ENCODE measurements at regions not wholly inside any gene's neighbourhood (a gene's known extent, or its start where the extent isn't known, plus 50 kb on each side); places are given as distances from the start of the nearest gene placed in this dataset.

DNA sequence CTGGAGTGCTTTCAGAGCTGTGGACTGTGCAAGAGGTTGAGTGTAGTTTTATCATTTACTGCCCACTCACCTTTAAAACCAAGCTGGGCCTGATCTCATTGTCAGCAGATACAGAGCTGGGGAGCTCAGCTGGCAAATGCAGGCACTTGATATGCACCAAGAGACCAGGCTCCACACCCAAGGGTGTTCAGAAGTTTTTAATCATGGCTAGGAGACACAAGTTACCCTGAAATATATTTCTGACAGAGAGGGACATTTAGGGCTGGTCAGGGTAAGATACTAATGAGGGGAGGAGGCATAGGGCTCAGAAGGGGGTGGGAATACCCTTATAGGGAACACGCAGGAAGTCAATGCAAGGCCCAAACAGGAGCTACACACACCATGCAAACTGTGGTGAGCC, 153.7 kb downstream of the ELAVL4 start:
- Histone ChIP-seq H3K27ac (ENCODE audit: low read depth in 1 of 2, low read length in 1 of 2) (no peak overlapping the region), H3K4me3 (no peak overlapping the region), H3K36me3 (ENCODE audit: control insufficient read depth in 4 of 4, insufficient read depth in 4 of 4, low read length in 4 of 4) (no peaks in the 10 kb centered on the region), H3K27me3 (ENCODE audit: control insufficient read depth in 3 of 3, insufficient read depth in 3 of 3, low read length in 2 of 3) (no peaks in the 10 kb centered on the region), H3K9me3 (ENCODE audit: control insufficient read depth in 4 of 4, insufficient read depth in 3 of 4, low read length in 3 of 4) (peaks cover 0 to 2% (median under 1%) of the 10 kb centered on the region in 4 donors), H3K4me1 (ENCODE audit: control insufficient read depth in 5 of 5, insufficient read depth in 5 of 5, low read length in 5 of 5) (no peaks in the 10 kb centered on the region), H3K9ac (ENCODE audit: insufficient read depth in 1 of 2, low read length in 2 of 2) (no peak overlapping the region)
- TF ChIP-seq, protein P1, sequence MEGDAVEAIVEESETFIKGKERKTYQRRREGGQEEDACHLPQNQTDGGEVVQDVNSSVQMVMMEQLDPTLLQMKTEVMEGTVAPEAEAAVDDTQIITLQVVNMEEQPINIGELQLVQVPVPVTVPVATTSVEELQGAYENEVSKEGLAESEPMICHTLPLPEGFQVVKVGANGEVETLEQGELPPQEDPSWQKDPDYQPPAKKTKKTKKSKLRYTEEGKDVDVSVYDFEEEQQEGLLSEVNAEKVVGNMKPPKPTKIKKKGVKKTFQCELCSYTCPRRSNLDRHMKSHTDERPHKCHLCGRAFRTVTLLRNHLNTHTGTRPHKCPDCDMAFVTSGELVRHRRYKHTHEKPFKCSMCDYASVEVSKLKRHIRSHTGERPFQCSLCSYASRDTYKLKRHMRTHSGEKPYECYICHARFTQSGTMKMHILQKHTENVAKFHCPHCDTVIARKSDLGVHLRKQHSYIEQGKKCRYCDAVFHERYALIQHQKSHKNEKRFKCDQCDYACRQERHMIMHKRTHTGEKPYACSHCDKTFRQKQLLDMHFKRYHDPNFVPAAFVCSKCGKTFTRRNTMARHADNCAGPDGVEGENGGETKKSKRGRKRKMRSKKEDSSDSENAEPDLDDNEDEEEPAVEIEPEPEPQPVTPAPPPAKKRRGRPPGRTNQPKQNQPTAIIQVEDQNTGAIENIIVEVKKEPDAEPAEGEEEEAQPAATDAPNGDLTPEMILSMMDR (IDR thresholded peaks at IDR 0.05; ENCODE audit: control extremely low read depth, extremely low read depth), result no peak
- no peak for ATAC-seq (ENCODE audit: insufficient read depth, low FRiP score)
- 72 to 81% methylated on average over 1 of the region's 1 CpG for WGBS, 2 donors
- DNase-seq, result no peak

DNA sequence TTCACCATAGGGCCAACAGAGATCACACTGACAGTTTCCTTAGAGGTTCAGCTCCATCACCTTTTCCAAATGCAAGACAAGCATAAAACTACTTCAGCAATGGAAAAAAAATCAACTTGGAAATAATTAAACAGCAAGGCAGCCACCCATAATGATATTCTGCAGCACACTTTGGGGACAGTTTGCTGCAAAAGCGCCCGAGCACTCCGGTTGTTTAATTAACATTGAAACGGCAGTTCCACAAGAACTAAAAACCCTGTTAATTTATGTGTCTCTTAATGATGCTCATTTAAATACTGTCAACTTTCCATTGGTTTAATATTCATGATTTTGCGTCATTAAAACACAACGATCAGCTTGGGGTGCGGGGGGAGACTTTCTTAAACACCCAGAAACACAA, 153.2 kb downstream of the ELAVL4 start:
- H3K9me3 ChIP-seq (ENCODE audit: control insufficient read depth in 4 of 4, insufficient read depth in 3 of 4, low read length in 3 of 4), result peaks cover 0 to 2% (median under 1%) of the 10 kb centered on the region in 4 donors
- H3K4me1 ChIP-seq (ENCODE audit: control insufficient read depth in 5 of 5, insufficient read depth in 5 of 5, low read length in 5 of 5), result no peaks in the 10 kb centered on the region
- no peak overlapping the region for H3K4me3 ChIP-seq
- no peak overlapping the region for H3K9ac ChIP-seq (ENCODE audit: insufficient read depth in 1 of 2, low read length in 2 of 2)
- H3K27ac ChIP-seq (ENCODE audit: low read depth in 1 of 2, low read length in 1 of 2), result no peak overlapping the region
- no peaks in the 10 kb centered on the region for H3K36me3 ChIP-seq (ENCODE audit: control insufficient read depth in 4 of 4, insufficient read depth in 4 of 4, low read length in 4 of 4)
- WGBS, 2 donors, result 89 to 97% methylated on average over 7 of the region's 7 CpGs
- TF ChIP-seq, protein P1 (IDR thresholded peaks at IDR 0.05; ENCODE audit: control extremely low read depth, extremely low read depth), result no peak
- H3K27me3 ChIP-seq (ENCODE audit: control insufficient read depth in 3 of 3, insufficient read depth in 3 of 3, low read length in 2 of 3), result no peaks in the 10 kb centered on the region
- DNase-seq (no peak), ATAC-seq (ENCODE audit: insufficient read depth, low FRiP score) (no peak)

DNA sequence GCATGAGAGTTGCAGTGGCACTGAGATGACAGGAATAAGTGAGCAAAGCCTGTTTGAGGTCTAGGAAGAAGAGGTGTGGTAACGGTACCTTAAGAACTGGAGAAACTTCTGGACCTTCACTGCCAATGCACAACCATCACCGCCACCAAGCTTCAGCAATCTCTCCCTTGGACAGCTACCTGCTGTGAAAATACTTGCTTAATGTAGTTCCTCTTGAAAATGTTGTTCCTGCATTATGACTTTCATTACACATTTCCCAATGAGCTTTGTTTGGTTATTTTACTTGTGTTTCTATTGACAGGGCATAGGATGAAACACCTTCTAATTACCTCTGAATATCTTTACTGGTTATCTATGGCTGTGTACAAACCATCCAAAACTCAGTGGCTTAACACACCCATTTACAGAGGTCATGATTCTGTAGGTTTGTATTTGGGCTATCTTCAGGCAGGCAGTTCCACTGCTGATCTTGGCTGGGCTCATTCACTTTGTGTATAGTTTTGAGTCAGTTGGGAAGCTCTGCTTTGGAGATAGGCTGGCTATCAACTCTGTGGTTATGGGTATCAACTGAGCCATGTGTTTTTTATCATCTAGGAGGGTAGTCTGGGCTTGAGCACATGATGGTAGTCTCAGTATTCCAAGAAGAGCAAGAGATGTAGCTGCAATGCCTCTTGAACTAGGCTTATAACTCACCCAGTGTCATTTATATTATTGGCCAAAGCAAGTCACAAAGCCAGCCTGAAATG, 149.4 kb downstream of the ELAVL4 start:
- Histone ChIP-seq H3K27ac (ENCODE audit: low read depth in 1 of 2, low read length in 1 of 2) (no peak overlapping the region), H3K4me1 (ENCODE audit: control insufficient read depth in 5 of 5, insufficient read depth in 5 of 5, low read length in 5 of 5) (no peaks in the 10 kb centered on the region), H3K4me3 (no peak overlapping the region), H3K9ac (ENCODE audit: insufficient read depth in 1 of 2, low read length in 2 of 2) (no peak overlapping the region), H3K36me3 (ENCODE audit: control insufficient read depth in 4 of 4, insufficient read depth in 4 of 4, low read length in 4 of 4) (no peaks in the 10 kb centered on the region), H3K9me3 (ENCODE audit: control insufficient read depth in 4 of 4, insufficient read depth in 3 of 4, low read length in 3 of 4) (peaks cover 0 to 2% (median 0%) of the 10 kb centered on the region in 4 donors), H3K27me3 (ENCODE audit: control insufficient read depth in 3 of 3, insufficient read depth in 3 of 3, low read length in 2 of 3) (no peaks in the 10 kb centered on the region)
- 72 to 83% methylated on average over 2 of the region's 2 CpGs for WGBS, 2 donors
- no peak for ATAC-seq (ENCODE audit: insufficient read depth, low FRiP score)
- TF ChIP-seq, protein P1 (IDR thresholded peaks at IDR 0.05; ENCODE audit: control extremely low read depth, extremely low read depth), result no peak
- no peak for DNase-seq

DNA sequence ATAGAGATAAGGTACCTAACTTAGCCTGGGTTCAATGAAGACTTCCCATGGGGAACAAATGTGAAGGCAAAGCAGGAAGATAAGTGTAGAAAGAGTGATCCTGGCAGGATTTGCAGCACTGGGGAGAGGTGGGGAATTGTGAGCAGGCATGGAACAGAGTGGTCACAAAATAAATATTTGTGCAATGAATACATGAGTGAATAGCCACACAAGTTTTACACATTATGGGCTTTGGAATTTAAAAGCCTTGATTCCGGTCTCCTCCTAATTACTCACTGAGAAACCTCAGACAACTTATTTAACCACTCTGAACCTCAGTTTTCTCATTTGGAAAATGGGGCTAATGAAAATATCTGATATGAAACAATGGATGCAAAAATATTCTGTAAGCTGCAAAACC, 148.3 kb downstream of the ELAVL4 start:
- Histone ChIP-seq H3K4me1 (ENCODE audit: control insufficient read depth in 5 of 5, insufficient read depth in 5 of 5, low read length in 5 of 5) (no peaks in the 10 kb centered on the region), H3K9me3 (ENCODE audit: control insufficient read depth in 4 of 4, insufficient read depth in 3 of 4, low read length in 3 of 4) (peaks cover 0 to 2% (median 0%) of the 10 kb centered on the region in 4 donors), H3K9ac (ENCODE audit: insufficient read depth in 1 of 2, low read length in 2 of 2) (no peak overlapping the region), H3K36me3 (ENCODE audit: control insufficient read depth in 4 of 4, insufficient read depth in 4 of 4, low read length in 4 of 4) (no peaks in the 10 kb centered on the region), H3K27ac (ENCODE audit: low read depth in 1 of 2, low read length in 1 of 2) (no peak overlapping the region), H3K27me3 (ENCODE audit: control insufficient read depth in 3 of 3, insufficient read depth in 3 of 3, low read length in 2 of 3) (no peaks in the 10 kb centered on the region), H3K4me3 (no peak overlapping the region)
- 72 to 86% methylated on average over 1 of the region's 1 CpG for WGBS, 2 donors
- ATAC-seq (ENCODE audit: insufficient read depth, low FRiP score) (no peak), DNase-seq (no peak)
- TF ChIP-seq, protein P1 (IDR thresholded peaks at IDR 0.05; ENCODE audit: control extremely low read depth, extremely low read depth), result no peak
